ENCODE measurements at regions not wholly inside any gene's neighbourhood (a gene's known extent, or its start where the extent isn't known, plus 50 kb on each side); places are given as distances from the start of the nearest gene placed in this dataset.

- TF ChIP-seq CTCF (IDR thresholded peaks at IDR 0.05), result no peak
- no peak for TF ChIP-seq ZNF317 (CRISPR knock-in tag; IDR thresholded peaks at IDR 0.05; ENCODE audit: borderline replicate concordance, low read depth)
- TF ChIP-seq USF2 (CRISPR knock-in tag; IDR thresholded peaks at IDR 0.05), result no peak
- no peak for TF ChIP-seq MAX (CRISPR knock-in tag; IDR thresholded peaks at IDR 0.05)
- no peak for TF ChIP-seq ZNF263 (CRISPR knock-in tag; IDR thresholded peaks at IDR 0.05; ENCODE audit: low read depth)
- TF ChIP-seq PREB (CRISPR knock-in tag; IDR thresholded peaks at IDR 0.05; ENCODE audit: borderline replicate concordance), result no peak
- TF ChIP-seq USF1 (CRISPR knock-in tag; IDR thresholded peaks at IDR 0.05), result no peak
- no peak for TF ChIP-seq ZNF425 (CRISPR knock-in tag; conservative IDR thresholded peaks at IDR 0.05)
Observed at GRCh38 chr17:71149607-71150006, 971.2 kb upstream of the SOX9 start.
